ENCODE measurements at regions not wholly inside any gene's neighbourhood (a gene's known extent, or its start where the extent isn't known, plus 50 kb on each side); places are given as distances from the start of the nearest gene placed in this dataset.

DNA sequence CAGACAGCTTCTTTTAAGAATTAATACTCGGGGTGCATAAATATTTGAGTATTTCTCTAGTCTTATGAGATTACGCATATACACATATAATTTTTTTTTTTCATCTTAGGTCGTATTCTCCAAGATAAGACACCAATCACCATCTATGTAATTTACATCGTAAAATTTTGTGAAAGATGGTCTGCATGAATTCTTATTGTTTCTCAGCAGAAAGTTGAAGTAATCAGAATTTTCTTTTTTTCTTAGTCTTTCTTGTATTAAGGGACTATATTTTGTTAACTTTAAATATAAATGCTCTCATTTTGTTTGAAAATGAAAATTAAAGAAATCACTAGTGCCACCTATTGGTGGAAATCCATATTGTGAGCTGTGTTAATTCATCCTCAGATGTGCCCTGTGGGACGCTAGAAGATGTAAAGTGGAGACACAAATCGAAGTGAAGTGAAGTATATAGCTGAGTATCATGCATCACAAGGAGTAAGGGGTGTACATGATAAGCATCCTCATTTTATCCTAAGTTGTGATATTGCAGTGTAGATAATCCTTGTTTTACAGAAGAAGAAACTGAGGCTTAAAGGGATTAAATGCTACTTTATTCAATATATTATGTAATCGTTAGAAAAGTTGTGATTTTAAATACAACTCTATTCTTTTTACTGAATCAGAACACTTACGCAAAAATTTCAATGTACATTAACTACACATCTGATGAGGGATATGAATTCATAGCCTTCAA lies 2084.3 kb downstream of the LRRC4C start:
- CTCF ChIA-PET (ENCODE audit: low intra/inter-chr PET ratio, low total read pairs), result no interaction called here
- Histone ChIP-seq H3K4me1 (ENCODE audit: insufficient read depth, low read length) (no peaks in the 10 kb centered on the region), H3K27ac (ENCODE audit: extremely low read length, insufficient read depth, low read length) (no peak overlapping the region), H3K4me2 (ENCODE audit: low read depth, low read length) (no peak overlapping the region), H3K27me3 (ENCODE audit: control insufficient read depth in 1 of 2, insufficient read depth in 2 of 2, low read length in 2 of 2) (no peaks in the 10 kb centered on the region), H4K20me1 (ENCODE audit: insufficient read depth, low read length) (no peaks in the 10 kb centered on the region), H3K9me3 (ENCODE audit: low read length) (peaks cover 6% of the 10 kb centered on the region; the same call in 1 of the 2 replicates), H3K36me3 (replicated peaks in 1 of 2; ENCODE audit: control insufficient read depth in 1 of 2, insufficient read depth in 2 of 2, low read length in 2 of 2) (no peaks in the 10 kb centered on the region), H3K4me3 (replicated peaks in 1 of 3; ENCODE audit: insufficient read depth in 1 of 3, low read depth in 2 of 3, low read length in 3 of 3) (no peak overlapping the region), H3K79me2 (ENCODE audit: insufficient read depth, low read length) (no peaks in the 10 kb centered on the region), H3K9ac (ENCODE audit: insufficient read depth, low read depth, low read length) (no peak overlapping the region), H2AFZ (ENCODE audit: low read length) (no peak overlapping the region)
- in situ Hi-C loops (cut with HindIII; ENCODE audit: extremely low pct_ligation_motif_present, low pct_unique_long_range_greater_than_20kb), result no loop called here
- intact Hi-C loops (cut with micrococcal nuclease; ENCODE audit: unreplicated experiment), result no loop called here
- 19% methylated on average over 8 of the region's 8 CpGs for WGBS (ENCODE audit: low lambda C conversion rate)
- FAIRE-seq (peak; percentile 4), DNase-seq (ENCODE audit: low spot score) (peak; percentile 1), ATAC-seq (0 out of 3 replicates have a peak, but pooled peaks have one; percentile 42)
- POLR2A ChIA-PET, result no interaction called here
- peak; percentile 36; the same call in 1 of the 2 replicates for TF ChIP-seq CTCF (CRISPR knock-in tag; IDR thresholded peaks at IDR 0.05)
- TF ChIP-seq, protein P1, sequence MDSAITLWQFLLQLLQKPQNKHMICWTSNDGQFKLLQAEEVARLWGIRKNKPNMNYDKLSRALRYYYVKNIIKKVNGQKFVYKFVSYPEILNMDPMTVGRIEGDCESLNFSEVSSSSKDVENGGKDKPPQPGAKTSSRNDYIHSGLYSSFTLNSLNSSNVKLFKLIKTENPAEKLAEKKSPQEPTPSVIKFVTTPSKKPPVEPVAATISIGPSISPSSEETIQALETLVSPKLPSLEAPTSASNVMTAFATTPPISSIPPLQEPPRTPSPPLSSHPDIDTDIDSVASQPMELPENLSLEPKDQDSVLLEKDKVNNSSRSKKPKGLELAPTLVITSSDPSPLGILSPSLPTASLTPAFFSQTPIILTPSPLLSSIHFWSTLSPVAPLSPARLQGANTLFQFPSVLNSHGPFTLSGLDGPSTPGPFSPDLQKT (CRISPR knock-in tag; IDR thresholded peaks at IDR 0.05; ENCODE audit: borderline replicate concordance), result no peak
- TF ChIP-seq PRDM10 (CRISPR knock-in tag; IDR thresholded peaks at IDR 0.05; ENCODE audit: low read depth), result no peak
- TF ChIP-seq ZNF260 (CRISPR knock-in tag; IDR thresholded peaks at IDR 0.05; ENCODE audit: borderline replicate concordance, low read depth), result no peak
- TF ChIP-seq STAG1 (CRISPR knock-in tag; IDR thresholded peaks at IDR 0.05), result peak; percentile 26; the same call in 1 of the 2 replicates
- TF ChIP-seq TFE3 (CRISPR knock-in tag; IDR thresholded peaks at IDR 0.05), result no peak
- BruUV-seq (replicated peaks), result no TSS peak

All from HepG2 (cell line).